HG02884 (cell line): ENCODE measurements at regions not wholly inside any gene's neighbourhood (a gene's known extent, or its start where the extent isn't known, plus 50 kb on each side); places are given as distances from the start of the nearest gene placed in this dataset.

Experiments used
- ATAC-seq: cut with Tn5 transposase; IDR thresholded peaks from one replicate; pipeline ENCODE4 v1.9.1; 2021; ENCODE audit warnings: mild to moderate bottlenecking, moderate library complexity; ENCODE audit not compliant: unreplicated experiment

DNA sequence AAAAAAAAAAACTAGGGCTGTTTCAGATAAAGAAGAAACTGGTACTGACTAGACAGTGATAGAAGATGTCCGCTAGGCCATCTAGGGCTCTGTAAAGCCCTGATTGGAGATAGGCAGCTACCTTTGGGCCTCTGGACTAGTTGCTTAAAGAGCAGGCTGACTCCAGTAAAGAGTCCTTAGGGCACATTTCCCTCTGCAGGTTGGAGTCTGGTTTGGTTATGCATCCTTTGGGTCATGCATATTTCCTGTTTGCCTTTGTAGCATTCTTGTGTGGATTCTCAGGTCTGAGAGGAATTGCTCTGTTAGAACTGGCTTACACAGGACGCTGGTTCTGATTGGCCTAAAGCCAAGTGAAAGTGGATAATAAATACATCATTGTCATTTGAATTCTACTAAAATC, 165.5 kb upstream of the LRRN1 start:
- ATAC-seq = no peak

DNA sequence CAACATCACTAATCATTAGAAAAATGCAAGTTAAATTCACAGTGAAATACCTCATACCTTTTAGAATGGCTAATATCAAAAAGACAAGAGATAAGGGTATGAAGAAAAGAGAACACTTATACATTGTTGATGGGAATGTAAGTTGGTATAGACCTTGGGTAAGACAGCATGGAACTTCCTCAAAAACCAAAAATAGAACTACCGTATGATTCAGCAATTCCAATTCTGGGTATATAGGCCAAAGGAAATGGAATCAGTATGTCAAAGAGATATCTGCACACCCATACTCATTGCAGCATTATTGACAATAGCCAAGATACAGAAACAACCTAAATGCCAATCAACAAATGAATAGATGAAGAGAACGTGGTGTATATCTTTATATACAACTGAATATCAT, 166.8 kb upstream of the LRRN1 start:
- no peak for ATAC-seq

- ATAC-seq = no peak
Measured at GRCh38 chr3:3631114-3631513, 168.1 kb upstream of the LRRN1 start.

DNA sequence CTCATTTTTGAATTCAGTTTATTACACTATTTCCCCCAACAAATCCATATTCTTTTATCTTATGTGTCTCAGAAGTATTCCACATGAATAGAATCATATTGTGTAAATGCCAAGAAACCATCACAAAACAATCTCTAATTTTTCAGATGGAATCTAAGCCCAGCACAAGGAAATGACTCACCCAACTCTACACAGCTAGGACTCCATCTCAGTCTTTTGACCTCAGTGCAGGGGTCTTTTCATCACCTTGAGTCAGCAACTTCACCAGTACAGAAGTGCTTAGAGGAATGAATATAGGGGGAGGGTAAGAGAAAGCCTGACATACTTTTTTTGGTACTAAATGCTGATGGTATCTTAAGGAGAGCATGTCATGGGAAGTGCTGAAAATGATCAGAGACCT, 169.3 kb upstream of the LRRN1 start:
- no peak for ATAC-seq

DNA sequence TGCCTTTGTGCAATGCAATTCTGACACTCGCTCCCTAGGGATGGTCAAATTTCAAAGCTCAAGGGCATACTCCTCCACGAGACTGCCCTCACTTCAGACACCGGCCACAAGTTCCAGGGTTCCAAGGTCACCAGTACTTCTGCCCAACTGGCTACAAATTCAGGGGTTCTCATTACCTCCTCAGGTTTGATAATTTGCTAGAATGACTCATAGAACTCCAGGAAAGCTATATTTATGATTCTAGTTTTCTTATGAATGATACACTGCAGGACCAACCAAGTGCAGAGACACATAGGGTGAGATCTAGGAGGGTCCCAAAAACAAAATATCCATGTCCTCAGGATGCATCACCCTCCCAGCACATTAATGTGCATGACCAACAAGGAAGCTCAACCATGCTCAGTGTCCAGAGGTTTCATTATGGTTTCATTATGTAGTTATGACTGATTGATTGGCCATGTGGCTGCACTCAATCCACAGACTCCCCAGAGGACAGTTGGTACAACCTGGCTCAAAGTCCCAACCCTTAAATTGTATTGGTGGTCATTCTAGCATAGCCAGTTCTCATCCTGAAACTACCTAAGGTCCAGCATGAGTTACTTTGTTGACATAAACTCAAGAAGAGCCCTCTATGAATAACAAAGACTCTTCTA, 170.4 kb upstream of the LRRN1 start:
- no peak for ATAC-seq

DNA sequence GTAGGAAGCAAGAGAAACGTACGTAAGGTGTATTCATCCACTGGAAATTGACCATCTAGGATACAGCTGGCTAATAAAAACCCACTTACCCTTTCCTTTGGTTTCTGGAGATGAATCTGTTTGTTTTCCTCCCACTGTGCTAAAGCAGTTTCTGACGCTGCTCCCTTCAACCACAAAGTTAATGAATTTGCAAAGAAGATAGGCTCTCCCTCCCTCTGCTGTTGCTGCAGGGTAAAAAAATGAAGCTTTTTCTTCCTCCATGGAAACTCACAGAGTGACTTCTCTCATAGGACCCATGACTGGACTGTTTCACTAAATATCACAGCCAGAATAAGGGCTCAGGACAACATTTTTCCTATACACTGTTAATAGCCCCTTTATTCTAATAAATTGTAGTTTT, 172.1 kb upstream of the LRRN1 start:
- ATAC-seq = no peak

GRCh38 chr3:3625544-3626271, 173.5 kb upstream of the LRRN1 start:
- no peak for ATAC-seq

DNA sequence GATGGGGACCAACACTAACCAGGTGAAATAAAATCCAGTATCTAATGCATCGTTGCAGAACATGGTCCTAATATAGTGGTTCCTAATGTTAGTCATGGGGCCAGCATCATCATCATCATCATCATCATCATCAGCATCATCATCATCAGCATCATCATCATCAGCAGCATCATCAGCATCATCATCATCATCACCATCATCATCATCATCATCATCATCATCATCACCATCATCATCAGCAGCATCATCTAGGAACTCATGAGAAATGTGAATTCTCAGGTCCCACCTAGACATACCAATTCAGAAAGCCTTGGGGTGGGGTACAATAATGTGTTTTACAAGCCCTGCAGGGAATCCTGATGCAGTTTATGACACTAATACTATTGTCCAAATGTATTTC, 179.4 kb upstream of the LRRN1 start:
- no peak for ATAC-seq

- ATAC-seq = no peak
Measured at GRCh38 chr3:3618623-3619022, 180.6 kb upstream of the LRRN1 start.

GRCh38 chr3:3615533-3615932, 183.7 kb upstream of the LRRN1 start:
- ATAC-seq = no peak

DNA sequence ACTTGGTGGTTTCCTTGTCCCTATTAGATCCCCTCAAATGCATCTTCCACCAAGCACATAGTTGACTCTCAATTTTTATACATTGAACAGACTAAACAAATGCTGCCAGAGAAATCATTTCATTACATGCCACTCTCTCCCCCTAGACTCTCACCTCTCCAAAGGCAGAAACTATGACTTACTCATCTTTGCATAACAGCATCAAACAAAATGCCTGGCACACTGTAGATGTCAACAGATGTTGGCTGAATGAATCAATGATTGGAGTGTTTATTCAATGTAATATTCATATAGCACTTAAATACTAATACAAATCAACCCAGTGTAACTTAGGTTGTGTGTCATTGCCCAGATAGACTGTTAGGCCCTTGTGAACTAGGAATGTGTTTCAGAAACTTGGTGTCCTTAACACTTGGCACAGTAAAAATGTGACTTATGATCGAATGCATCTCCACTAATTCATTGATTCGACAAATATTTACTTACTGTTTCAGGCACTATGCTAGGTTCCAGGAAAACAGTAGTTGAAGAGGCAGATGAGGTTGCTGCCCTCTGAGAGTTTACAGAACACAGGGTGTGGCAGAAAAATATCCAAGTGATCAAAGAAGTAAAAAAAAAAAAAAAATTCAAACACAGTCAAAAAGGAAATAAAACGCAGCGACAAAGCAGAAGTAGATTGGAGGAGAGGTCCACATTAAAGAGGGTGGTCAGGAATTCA, 188.5 kb upstream of the LRRN1 start:
- ATAC-seq = no peak

DNA sequence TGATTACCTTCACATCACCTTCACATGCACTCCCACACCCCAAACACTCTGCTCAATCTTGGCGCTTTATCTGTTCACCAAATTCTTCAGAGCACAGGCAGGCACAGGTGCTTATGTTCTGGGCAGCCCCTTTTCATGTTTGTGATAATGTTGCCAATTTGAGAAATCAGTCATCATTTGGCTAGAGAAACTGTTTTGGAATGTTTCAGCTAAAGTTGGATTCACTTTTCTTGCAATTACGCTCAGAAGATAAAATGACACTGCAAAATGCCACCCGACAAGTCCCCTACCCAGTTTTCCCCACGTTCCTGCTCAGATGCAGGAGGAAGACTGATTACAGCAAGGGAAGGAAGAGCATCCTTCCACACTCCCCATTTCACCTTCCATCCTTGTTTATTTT, 192.9 kb upstream of the LRRN1 start:
- no peak for ATAC-seq

- ATAC-seq = no peak
Measured at GRCh38 chr3:3605226-3605625, 194.0 kb upstream of the LRRN1 start.

DNA sequence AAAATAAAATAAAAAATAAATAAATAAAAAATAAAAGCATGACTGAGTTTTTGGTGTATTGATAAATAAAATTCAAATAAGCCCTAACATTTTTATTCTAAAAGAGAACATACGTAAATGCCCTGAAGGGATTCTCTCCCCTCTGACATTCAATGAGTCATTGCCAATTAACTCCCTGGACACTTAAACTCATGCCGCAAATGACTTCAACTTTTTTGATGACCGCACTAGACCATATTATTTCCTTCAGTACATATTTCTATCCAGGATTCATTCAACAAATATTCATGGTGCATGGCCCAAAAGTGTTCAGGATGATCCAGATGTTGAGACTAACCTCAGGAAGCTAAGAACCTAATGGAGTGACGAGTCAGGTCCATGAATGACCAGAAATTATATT, 195.9 kb upstream of the LRRN1 start:
- ATAC-seq = no peak

- no peak for ATAC-seq
Measured at GRCh38 chr3:3600665-3601340, 198.4 kb upstream of the LRRN1 start.

GRCh38 chr3:3599016-3599415, 200.2 kb upstream of the LRRN1 start:
- no peak for ATAC-seq

DNA sequence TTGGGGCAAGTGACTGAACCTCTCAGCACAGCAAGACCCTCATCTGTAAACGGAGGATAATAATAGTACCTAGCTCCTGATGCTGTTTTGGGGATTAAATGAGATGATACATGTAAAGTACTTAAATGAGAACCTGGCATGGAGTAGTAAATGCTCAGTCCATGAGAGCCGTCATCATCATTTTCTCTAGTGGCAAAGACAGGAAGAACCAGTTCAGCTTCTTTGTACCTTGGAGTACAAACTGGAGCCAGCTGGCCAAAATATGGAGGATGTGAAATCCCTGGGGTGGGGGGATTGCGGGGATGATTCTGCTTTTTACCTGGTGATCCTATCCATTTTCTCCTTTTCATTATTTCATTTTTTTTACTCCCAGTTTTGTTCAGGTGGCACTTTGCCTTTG, 204.2 kb upstream of the LRRN1 start:
- ATAC-seq = no peak

GRCh38 chr3:3589715-3590130, 209.5 kb upstream of the LRRN1 start:
- no peak for ATAC-seq

DNA sequence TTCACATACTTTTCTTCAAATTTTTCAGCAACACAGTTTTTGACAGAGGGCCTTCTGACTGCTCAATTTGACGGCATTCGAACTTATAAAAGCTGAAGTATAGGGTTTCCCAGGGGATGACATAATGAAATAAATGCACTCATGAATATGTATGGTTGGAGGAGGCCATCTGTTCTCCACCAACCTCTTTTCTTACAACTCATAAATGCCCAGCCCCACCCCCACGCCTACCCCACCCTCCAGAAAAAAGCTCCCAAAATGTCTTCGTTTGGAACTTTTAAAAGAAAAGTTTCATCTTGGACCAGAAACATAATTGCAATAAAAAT, 211.6 kb upstream of the LRRN1 start:
- ATAC-seq = no peak

DNA sequence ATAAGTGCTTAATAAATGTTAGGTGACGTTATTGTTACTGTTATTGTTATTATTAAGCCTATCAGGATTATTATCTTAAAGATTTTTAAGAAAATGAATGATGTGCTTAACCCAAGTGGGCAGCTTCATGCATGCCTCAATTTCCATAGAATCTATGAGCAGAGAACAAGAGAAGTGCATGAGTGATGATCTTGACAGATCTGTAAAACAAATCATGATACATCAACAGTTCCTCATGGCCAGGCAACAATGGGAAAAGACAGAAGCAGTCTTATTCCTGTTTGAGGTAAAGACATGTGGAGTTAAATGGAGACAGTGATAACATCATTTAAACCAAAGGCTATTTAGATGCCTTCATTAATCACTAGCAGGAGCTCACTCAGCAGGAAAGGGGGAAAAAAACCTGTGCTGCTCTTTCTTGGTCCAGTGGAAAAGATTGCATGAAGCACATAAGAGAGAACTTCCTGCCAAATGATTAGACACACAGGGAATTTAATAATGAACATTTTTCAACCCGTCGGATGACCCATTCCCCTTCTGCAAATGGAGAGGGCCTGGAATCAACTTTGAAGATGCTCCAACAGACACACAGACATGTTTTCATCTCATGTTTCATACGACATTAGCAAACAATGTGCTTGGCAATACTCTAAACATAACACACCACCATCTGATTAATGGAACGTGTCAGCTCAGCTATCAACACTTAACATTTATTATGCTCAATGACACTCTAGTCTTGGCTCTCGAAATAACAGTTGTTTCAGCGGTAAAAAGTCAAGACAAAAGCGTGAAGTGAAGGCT, 212.2 kb upstream of the LRRN1 start:
- ATAC-seq = no peak

- no peak for ATAC-seq
Measured at GRCh38 chr3:3586336-3586735, 212.9 kb upstream of the LRRN1 start.
